Activated CD8-positive, alpha-beta T cell treated with anti-CD3 and anti-CD28 coated beads for 36 hours (primary cell): ENCODE measurements at regions not wholly inside any gene's neighbourhood (a gene's known extent, or its start where the extent isn't known, plus 50 kb on each side); places are given as distances from the start of the nearest gene placed in this dataset.

Experiments used
- ATAC-seq: fragments of 200-7000 bp; cut with Tn5 transposase; one replicate; pipeline ENCODE4 v1.10.0; 2021; ENCODE audit warnings: mild to moderate bottlenecking, moderate library complexity
- CTCF ChIA-PET: fragments of 350-600 bp; sonication (Branson Sonifier 250); formaldehyde crosslinking; loops from one replicate; lab custom pipeline; 2021; ENCODE audit warnings: antibody characterized with exemption; lab: Charles Lee
- POLR2A ChIA-PET: fragments of 350-600 bp; sonication (Branson Sonifier 250); formaldehyde crosslinking; loops from one replicate; lab custom pipeline; 2021; ENCODE audit warnings: antibody characterized with exemption; lab: Charles Lee
- DNase-seq: peaks from one replicate; pipeline ENCODE4 v3.0.0-alpha.2; 2020
- H3K27ac Mint-ChIP-seq: one replicate; pipeline ENCODE4 v1.8.0; 2021; ENCODE audit warnings: mild to moderate bottlenecking, mixed read lengths
- H3K27me3 Mint-ChIP-seq: one replicate; pipeline ENCODE4 v1.8.0; 2021; ENCODE audit warnings: mixed read lengths
- H3K36me3 Mint-ChIP-seq: one replicate; pipeline ENCODE4 v1.8.0; 2021; ENCODE audit warnings: low read depth, mixed read lengths
- H3K4me1 Mint-ChIP-seq: one replicate; pipeline ENCODE4 v1.8.0; 2021; ENCODE audit warnings: low read depth, mixed read lengths
- H3K4me3 Mint-ChIP-seq: one replicate; pipeline ENCODE4 v1.8.0; 2021; ENCODE audit warnings: mild to moderate bottlenecking, moderate library complexity, mixed read lengths
- H3K9me3 Mint-ChIP-seq: one replicate; pipeline ENCODE4 v1.8.0; 2021; ENCODE audit warnings: mixed read lengths
- CTCF ChIP-seq: fragments of 200-600 bp; IDR thresholded peaks from one replicate; pipeline ENCODE4 v1.8.0; 2022; ENCODE audit warnings: antibody characterized with exemption, mild to moderate bottlenecking
- intact Hi-C: fragments of 100-400 bp; cut with micrococcal nuclease; formaldehyde crosslinking; loops from one replicate; pipeline ENCODE4 v1.10.0; 2022

- DNase-seq (no peak), ATAC-seq (no peak)
- POLR2A ChIA-PET = no interaction called here
- H3K9me3 Mint-ChIP-seq = no peaks in the 10 kb centered on the region
- H3K36me3 Mint-ChIP-seq = no peaks in the 10 kb centered on the region
- no peak overlapping the region for H3K27ac Mint-ChIP-seq
- CTCF ChIA-PET = no interaction called here
- intact Hi-C loops = no loop called here
- H3K4me3 Mint-ChIP-seq = no peak overlapping the region
- no peak for TF ChIP-seq CTCF
- H3K4me1 Mint-ChIP-seq = no peaks in the 10 kb centered on the region
- peaks cover 2% of the 10 kb centered on the region for H3K27me3 Mint-ChIP-seq
These were observed 493.1 kb downstream of the XIRP2 start for GRCh38 chr2:167381349-167381748.

- no peak overlapping the region for H3K4me3 Mint-ChIP-seq
- no peak overlapping the region for H3K27ac Mint-ChIP-seq
- ATAC-seq (no peak), DNase-seq (no peak)
- H3K36me3 Mint-ChIP-seq = no peaks in the 10 kb centered on the region
- peaks cover 2% of the 10 kb centered on the region for H3K27me3 Mint-ChIP-seq
- no peaks in the 10 kb centered on the region for H3K9me3 Mint-ChIP-seq
- intact Hi-C loops = no loop called here
- H3K4me1 Mint-ChIP-seq = no peaks in the 10 kb centered on the region
- no peak for TF ChIP-seq CTCF
- ChIA-PET CTCF (no interaction called here), POLR2A (no interaction called here)
These were observed 492.3 kb downstream of the XIRP2 start for GRCh38 chr2:167380555-167380954.

DNA sequence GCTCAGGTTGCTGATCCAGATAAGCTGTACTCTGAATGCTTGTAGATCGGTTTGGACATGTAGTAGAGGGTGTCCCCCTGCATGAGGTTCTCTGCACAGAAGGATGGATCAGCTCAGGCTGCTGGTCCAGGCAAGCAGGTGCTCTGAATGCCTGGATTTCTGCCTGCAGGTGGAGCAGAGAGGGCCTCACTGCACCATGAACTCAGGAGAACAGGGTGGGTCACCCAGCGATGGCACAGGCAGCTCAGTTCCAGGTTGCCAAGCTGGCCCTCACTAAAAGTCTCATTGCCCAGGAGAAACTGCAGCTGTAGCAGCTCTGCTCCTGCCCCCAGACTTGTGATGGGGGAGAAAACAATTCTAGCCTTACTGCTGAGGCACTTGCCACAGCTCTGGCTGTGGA lies 491.8 kb downstream of the XIRP2 start:
- Mint-ChIP-seq H3K4me1 (no peaks in the 10 kb centered on the region), H3K4me3 (no peak overlapping the region), H3K27me3 (peaks cover under 1% of the 10 kb centered on the region), H3K36me3 (no peaks in the 10 kb centered on the region), H3K9me3 (no peaks in the 10 kb centered on the region), H3K27ac (no peak overlapping the region)
- DNase-seq (no peak), ATAC-seq (no peak)
- intact Hi-C loops = no loop called here
- ChIA-PET CTCF (no interaction called here), POLR2A (no interaction called here)
- no peak for TF ChIP-seq CTCF

GRCh38 chr2:167369083-167369482 lies 480.8 kb downstream of the XIRP2 start:
- ATAC-seq (no peak), DNase-seq (no peak)
- no peak overlapping the region for H3K4me3 Mint-ChIP-seq
- H3K4me1 Mint-ChIP-seq = no peaks in the 10 kb centered on the region
- H3K9me3 Mint-ChIP-seq = no peaks in the 10 kb centered on the region
- no peak overlapping the region for H3K27ac Mint-ChIP-seq
- intact Hi-C loops = no loop called here
- H3K36me3 Mint-ChIP-seq = no peaks in the 10 kb centered on the region
- CTCF ChIA-PET = no interaction called here
- no peaks in the 10 kb centered on the region for H3K27me3 Mint-ChIP-seq
- no peak for TF ChIP-seq CTCF
- POLR2A ChIA-PET = no interaction called here

GRCh38 chr2:167368371-167368770 lies 480.1 kb downstream of the XIRP2 start:
- DNase-seq = no peak
- Mint-ChIP-seq H3K9me3 (no peaks in the 10 kb centered on the region), H3K4me1 (no peaks in the 10 kb centered on the region), H3K27ac (no peak overlapping the region), H3K27me3 (no peaks in the 10 kb centered on the region), H3K36me3 (no peaks in the 10 kb centered on the region), H3K4me3 (no peak overlapping the region)
- ATAC-seq = no peak
- ChIA-PET POLR2A (no interaction called here), CTCF (no interaction called here)
- intact Hi-C loops = no loop called here
- no peak for TF ChIP-seq CTCF
